ENCODE measurements at regions not wholly inside any gene's neighbourhood (a gene's known extent, or its start where the extent isn't known, plus 50 kb on each side); places are given as distances from the start of the nearest gene placed in this dataset.
"Not testable (repeated sequence)": the region's sequence is repeated elsewhere in the genome, so short reads cannot be mapped to it uniquely, and the experiment has no call there.

DNA sequence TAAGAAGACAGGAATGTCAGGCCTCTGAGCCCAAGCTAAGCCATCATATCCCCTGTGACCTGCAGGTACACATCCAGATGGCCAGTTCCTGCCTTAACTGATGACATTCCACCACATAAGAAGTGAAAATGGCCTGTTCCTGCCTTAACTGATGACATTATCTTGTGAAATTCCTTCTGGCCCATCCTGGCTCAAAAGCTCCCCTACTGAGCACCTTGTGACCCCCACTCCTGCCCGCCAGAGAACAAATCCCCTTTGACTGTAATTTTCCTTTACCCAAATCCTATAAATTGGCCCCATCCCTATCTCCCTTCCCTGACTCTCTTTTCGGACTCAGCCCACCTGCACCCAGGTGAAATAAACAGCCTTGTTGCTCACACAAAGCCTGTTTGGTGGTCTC, 537.2 kb upstream of the CRIM1 start:
- H3K27me3 ChIP-seq (ENCODE audit: control insufficient read depth, insufficient read depth); H3K9me3 ChIP-seq (ENCODE audit: control insufficient read depth, low read length); H3K4me1 ChIP-seq (ENCODE audit: control insufficient read depth, insufficient read depth, low read length); H3K27ac ChIP-seq (ENCODE audit: low read length); intact Hi-C loops (cut with DNase I); H3K4me3 ChIP-seq (ENCODE audit: low read length); ATAC-seq; DNase-seq: not testable (repeated sequence)
- WGBS, result 62% methylated on average over 2 of the region's 2 CpGs

DNA sequence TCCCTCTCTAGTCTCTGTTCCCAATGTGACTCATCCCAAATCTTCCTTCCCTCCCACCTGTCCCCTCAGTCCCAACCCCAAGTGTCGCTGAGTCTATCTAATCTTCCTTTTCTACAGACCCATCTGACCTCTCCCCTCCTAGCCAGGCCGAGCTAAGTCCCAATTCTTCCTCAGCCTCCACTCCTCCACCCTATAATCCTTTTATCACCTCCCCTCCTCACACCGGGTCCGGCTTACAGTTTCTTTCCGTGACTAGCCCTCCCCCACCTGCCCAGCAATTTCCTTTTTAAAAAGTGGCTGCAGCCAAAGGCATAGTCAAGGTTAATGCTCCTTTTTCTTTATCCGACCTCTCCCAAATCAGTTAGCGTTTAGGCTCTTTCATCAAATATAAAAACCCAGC, 541.0 kb upstream of the CRIM1 start:
- intact Hi-C loops (cut with DNase I); H3K27ac ChIP-seq (ENCODE audit: low read length); H3K4me1 ChIP-seq (ENCODE audit: control insufficient read depth, insufficient read depth, low read length); H3K9me3 ChIP-seq (ENCODE audit: control insufficient read depth, low read length); ATAC-seq; H3K27me3 ChIP-seq (ENCODE audit: control insufficient read depth, insufficient read depth); DNase-seq; H3K4me3 ChIP-seq (ENCODE audit: low read length): not testable (repeated sequence)
- WGBS, result 36% methylated on average over 7 of the region's 7 CpGs

DNA sequence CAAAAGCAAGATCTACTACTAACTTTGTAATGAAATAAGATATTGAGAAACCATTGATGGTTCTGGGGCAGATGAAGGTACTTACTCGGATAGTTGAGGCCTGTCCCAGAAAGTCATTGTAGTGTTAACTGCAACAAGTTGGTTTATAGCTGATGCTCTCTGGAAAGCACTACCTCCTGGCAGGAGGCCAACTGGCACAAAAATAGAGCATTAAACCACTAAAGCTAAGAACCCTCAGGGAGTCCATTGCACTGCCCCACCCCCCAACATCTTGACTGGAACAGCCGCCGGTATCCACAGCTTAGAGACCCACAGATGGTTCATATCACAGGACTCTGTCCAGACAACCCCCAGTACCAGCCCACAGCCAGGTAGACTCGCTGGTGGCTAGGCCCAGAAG, 552.5 kb upstream of the CRIM1 start:
- WGBS, result 62% methylated on average over 4 of the region's 4 CpGs
- ATAC-seq (no peak), DNase-seq (no peak)
- Histone ChIP-seq H3K9me3 (ENCODE audit: control insufficient read depth, low read length) (no peaks in the 10 kb centered on the region), H3K4me1 (ENCODE audit: control insufficient read depth, insufficient read depth, low read length) (no peaks in the 10 kb centered on the region), H3K4me3 (ENCODE audit: low read length) (no peak overlapping the region), H3K27ac (ENCODE audit: low read length) (no peak overlapping the region), H3K27me3 (ENCODE audit: control insufficient read depth, insufficient read depth) (no peaks in the 10 kb centered on the region)
- intact Hi-C loops (cut with DNase I), result no loop called here

DNA sequence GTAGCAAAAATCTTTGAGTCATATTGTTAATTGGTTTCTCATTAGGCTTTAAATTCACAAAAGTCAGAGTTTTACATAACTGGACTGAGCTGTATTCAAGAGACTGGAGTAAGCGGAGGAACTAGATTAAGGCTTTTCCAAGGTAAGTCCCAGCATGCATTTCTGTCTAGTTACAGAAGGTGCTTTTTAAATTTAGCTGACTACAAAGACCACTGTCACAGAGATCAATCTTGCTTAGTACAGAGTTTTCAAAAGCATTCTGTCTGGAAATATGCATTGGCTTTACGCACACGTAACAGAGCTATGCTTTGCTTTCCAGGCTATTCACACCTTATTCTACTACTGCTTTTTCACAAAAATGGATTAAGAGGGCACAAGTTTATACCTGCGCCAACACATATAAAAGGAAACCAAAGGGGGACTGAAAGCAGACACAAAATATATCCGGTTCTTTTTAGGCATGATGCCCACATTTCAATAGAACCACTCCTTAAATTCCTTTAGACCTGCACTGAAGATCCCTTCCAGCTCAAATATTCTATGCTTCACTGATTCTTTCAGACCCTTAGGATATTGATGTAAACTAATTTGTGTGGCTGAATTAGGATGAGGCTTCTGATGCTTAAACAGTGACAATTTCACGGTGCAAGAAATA, 560.7 kb upstream of the CRIM1 start:
- Histone ChIP-seq H3K27me3 (ENCODE audit: control insufficient read depth, insufficient read depth) (no peaks in the 10 kb centered on the region), H3K9me3 (ENCODE audit: control insufficient read depth, low read length) (no peaks in the 10 kb centered on the region), H3K27ac (ENCODE audit: low read length) (no peak overlapping the region), H3K4me1 (ENCODE audit: control insufficient read depth, insufficient read depth, low read length) (no peaks in the 10 kb centered on the region), H3K4me3 (ENCODE audit: low read length) (no peak overlapping the region)
- intact Hi-C loops (cut with DNase I), result no loop called here
- no peak for DNase-seq
- ATAC-seq, result no peak
- WGBS, result 82% methylated on average over 6 of the region's 6 CpGs

DNA sequence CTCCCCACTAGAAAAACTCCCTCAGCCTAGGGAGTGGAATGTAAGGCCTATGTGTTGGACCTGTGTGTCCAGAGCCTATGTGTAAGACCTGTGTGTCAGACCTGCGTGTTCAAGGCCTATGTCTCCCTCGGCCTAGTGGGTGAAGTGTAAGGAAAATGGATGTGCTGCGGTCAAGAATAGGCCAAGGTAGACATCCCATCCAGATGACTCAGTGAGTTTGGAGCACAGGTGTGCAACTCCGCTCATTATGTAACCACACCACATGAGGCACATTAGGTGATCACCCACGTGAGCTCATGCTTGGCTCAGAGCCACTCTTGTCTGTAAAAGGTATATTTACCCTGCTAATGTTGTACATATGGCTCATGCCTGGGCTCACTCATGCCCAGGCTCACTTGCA, 565.3 kb upstream of the CRIM1 start:
- intact Hi-C loops (cut with DNase I), result no loop called here
- WGBS, result 82% methylated on average over 5 of the region's 5 CpGs
- Histone ChIP-seq H3K27ac (ENCODE audit: low read length) (no peak overlapping the region), H3K9me3 (ENCODE audit: control insufficient read depth, low read length) (no peaks in the 10 kb centered on the region), H3K27me3 (ENCODE audit: control insufficient read depth, insufficient read depth) (no peaks in the 10 kb centered on the region), H3K4me3 (ENCODE audit: low read length) (no peak overlapping the region), H3K4me1 (ENCODE audit: control insufficient read depth, insufficient read depth, low read length) (no peaks in the 10 kb centered on the region)
- DNase-seq, result no peak
- no peak for ATAC-seq

DNA sequence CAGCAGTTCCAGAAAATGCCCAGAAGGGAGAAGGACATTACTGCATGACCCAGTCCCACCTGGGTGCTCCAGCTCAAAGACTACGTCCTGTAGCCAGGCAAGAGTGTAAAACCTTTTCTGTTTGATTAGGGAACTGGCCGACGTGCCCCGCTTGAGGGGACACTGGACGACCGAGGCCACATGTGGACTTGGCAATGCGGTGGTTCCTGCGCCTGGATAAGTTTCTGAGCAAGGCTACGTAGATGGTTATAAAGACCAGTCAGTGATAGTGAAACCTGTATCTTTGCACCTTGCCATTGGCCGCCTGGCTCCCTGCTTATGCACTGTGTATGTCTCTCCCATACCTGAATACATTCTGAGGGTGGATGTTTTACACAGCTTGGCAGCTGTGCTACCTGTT, 567.0 kb upstream of the CRIM1 start:
- H3K27me3 ChIP-seq (ENCODE audit: control insufficient read depth, insufficient read depth), result no peaks in the 10 kb centered on the region
- WGBS, result 84% methylated on average over 10 of the region's 10 CpGs
- no peaks in the 10 kb centered on the region for H3K9me3 ChIP-seq (ENCODE audit: control insufficient read depth, low read length)
- H3K4me3 ChIP-seq (ENCODE audit: low read length), result no peak overlapping the region
- no peaks in the 10 kb centered on the region for H3K4me1 ChIP-seq (ENCODE audit: control insufficient read depth, insufficient read depth, low read length)
- no peak overlapping the region for H3K27ac ChIP-seq (ENCODE audit: low read length)
- intact Hi-C loops (cut with DNase I), result no loop called here
- DNase-seq (no peak), ATAC-seq (no peak)

DNA sequence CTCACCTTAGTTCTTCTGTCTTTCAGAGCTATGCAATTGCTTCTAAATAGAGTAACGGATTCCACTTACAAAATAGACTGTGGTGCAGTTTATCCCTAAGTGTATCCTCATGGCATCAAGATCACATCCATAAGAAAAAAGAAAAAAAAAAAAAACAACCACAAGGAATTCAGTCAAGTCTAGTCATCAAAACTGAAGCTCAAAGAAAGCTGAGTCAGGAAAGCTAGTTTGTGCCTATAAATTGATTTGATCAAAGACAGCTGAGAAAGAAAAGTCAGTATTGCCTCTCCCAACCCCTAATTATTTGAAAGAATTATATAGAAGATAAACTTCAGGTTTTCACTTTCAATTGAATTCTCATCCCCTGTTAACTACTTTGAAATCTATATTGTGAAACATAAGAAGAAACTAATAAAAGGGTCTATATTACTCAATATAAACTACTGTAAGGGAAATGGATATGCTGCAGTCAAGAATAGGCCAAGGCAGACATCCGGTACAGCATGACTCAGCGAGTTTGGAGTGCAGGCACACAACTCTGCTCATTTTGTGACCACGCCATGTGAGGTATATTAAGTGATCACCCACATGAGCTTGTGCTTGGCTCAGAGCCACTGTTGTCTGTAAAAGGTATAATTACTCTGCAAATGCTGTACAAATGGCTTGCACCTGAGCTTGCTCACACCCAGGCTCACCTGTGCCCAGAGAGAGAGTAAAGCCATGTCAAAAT, 568.1 kb upstream of the CRIM1 start:
- no peak for ATAC-seq
- no peaks in the 10 kb centered on the region for H3K4me1 ChIP-seq (ENCODE audit: control insufficient read depth, insufficient read depth, low read length)
- intact Hi-C loops (cut with DNase I), result no loop called here
- H3K27me3 ChIP-seq (ENCODE audit: control insufficient read depth, insufficient read depth), result no peaks in the 10 kb centered on the region
- no peak overlapping the region for H3K4me3 ChIP-seq (ENCODE audit: low read length)
- no peak for DNase-seq
- H3K9me3 ChIP-seq (ENCODE audit: control insufficient read depth, low read length), result no peaks in the 10 kb centered on the region
- no peak overlapping the region for H3K27ac ChIP-seq (ENCODE audit: low read length)
- WGBS, result 79% methylated on average over 4 of the region's 4 CpGs

DNA sequence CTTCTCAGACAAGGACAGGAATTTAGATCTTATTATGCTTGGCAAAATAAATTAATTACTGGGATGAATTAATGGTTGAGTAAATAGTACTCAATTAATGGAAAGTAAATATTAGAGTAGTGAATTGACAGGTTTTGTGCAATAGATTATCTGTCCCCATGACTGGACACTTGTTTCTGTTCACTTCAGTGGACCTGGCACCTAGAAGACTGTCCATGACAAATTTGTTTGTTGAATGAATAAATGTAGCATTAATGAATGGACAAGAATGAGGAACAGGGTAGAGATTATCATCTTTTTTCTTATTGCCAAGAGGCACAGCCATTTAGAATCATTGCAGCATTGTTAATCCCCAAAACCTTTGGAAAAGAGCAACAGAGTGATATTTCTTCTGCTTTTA, 570.0 kb upstream of the CRIM1 start:
- Histone ChIP-seq H3K9me3 (ENCODE audit: control insufficient read depth, low read length) (no peaks in the 10 kb centered on the region), H3K27me3 (ENCODE audit: control insufficient read depth, insufficient read depth) (no peaks in the 10 kb centered on the region), H3K4me3 (ENCODE audit: low read length) (no peak overlapping the region), H3K27ac (ENCODE audit: low read length) (no peak overlapping the region), H3K4me1 (ENCODE audit: control insufficient read depth, insufficient read depth, low read length) (no peaks in the 10 kb centered on the region)
- intact Hi-C loops (cut with DNase I), result no loop called here
- ATAC-seq, result no peak
- DNase-seq, result no peak

DNA sequence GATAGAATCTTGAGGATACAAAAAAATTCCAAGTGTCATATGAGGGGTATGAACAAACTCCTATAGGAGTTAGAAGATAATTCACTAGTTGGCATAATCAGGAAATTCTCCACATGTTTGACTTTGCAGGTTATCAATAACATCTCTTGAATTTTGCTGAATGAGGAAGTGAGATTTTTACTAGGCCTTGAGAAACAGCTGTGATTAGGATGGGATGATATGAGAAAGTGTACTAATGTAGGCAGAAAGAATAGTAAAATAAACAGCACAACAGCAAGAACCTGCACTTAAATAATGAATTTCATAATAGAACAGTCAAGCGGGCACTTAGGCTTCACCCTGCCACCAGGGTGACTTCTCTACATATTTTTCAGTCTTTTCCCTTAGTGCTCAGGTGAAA, 570.8 kb upstream of the CRIM1 start:
- Histone ChIP-seq H3K4me3 (ENCODE audit: low read length) (no peak overlapping the region), H3K9me3 (ENCODE audit: control insufficient read depth, low read length) (no peaks in the 10 kb centered on the region), H3K4me1 (ENCODE audit: control insufficient read depth, insufficient read depth, low read length) (no peaks in the 10 kb centered on the region), H3K27me3 (ENCODE audit: control insufficient read depth, insufficient read depth) (no peaks in the 10 kb centered on the region), H3K27ac (ENCODE audit: low read length) (no peak overlapping the region)
- intact Hi-C loops (cut with DNase I), result no loop called here
- 86% methylated on average over 1 of the region's 1 CpG for WGBS
- no peak for DNase-seq
- ATAC-seq, result no peak

DNA sequence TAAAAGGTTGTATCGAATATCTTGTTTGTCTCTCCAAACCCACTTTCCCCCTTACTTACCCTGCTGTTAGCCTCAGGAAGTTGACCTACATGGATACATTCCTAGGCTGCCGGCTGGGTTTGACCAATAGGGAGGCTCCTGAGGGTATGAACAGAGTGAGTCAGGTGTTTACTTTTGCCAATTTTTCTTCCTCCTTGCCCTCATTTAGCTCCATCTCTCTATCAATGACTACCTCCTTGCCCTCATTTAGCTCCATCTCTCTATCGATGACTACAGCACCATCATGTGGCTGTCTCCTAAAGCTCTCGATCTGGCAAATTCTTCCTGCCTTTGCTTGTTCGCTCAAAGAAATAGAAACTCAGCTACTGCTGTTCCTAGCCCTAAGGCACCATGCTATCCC, 571.9 kb upstream of the CRIM1 start:
- Histone ChIP-seq H3K27me3 (ENCODE audit: control insufficient read depth, insufficient read depth) (no peaks in the 10 kb centered on the region), H3K4me3 (ENCODE audit: low read length) (no peak overlapping the region), H3K4me1 (ENCODE audit: control insufficient read depth, insufficient read depth, low read length) (no peaks in the 10 kb centered on the region), H3K27ac (ENCODE audit: low read length) (no peak overlapping the region), H3K9me3 (ENCODE audit: control insufficient read depth, low read length) (no peaks in the 10 kb centered on the region)
- DNase-seq (no peak), ATAC-seq (no peak)
- WGBS, result 88% methylated on average over 5 of the region's 5 CpGs
- intact Hi-C loops (cut with DNase I), result no loop called here

DNA sequence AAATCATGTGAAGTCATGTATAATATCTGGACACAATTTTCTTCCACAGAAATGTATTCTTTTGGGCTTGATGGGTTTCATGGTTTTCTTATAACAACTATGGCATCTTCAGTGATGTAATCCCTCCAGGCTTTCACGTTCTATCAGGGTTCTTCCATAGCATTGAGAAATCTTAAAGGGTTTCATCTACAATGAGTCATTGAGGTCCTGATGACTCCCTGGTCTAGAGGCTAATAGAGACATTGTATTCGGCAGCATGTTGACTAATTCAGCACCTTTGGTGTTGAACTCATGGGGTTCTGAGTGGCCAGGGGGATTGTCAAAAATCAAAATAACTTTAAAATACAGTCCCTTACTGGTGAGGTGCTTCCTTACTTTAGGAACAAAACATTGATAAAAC, 614.0 kb upstream of the CRIM1 start:
- intact Hi-C loops (cut with DNase I), result no loop called here
- no peaks in the 10 kb centered on the region for H3K9me3 ChIP-seq (ENCODE audit: control insufficient read depth, low read length)
- ATAC-seq (no peak), DNase-seq (no peak)
- no peak overlapping the region for H3K27ac ChIP-seq (ENCODE audit: low read length)
- H3K4me3 ChIP-seq (ENCODE audit: low read length), result no peak overlapping the region
- no peaks in the 10 kb centered on the region for H3K4me1 ChIP-seq (ENCODE audit: control insufficient read depth, insufficient read depth, low read length)
- H3K27me3 ChIP-seq (ENCODE audit: control insufficient read depth, insufficient read depth), result no peaks in the 10 kb centered on the region
- WGBS, result 72% methylated on average over 2 of the region's 2 CpGs

DNA sequence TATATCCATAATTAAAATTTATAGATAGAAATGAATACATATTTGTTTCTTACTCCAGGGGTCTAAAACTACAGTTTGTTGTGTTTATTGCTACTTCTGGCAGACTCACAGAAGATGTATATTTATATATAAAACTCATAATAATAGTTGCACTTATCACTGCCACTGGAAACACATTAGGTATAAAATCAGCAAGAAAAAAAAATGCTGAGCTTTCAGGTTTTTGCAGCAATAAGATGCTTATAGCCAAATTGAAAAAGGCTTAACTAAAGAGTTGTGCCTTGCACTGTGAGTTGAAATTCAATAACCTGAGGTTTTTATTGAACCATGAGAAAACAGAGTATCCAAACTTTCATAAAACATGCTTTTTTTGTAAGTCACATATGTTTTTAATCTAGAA, 623.9 kb upstream of the CRIM1 start:
- H3K4me1 ChIP-seq (ENCODE audit: control insufficient read depth, insufficient read depth, low read length), result no peaks in the 10 kb centered on the region
- H3K9me3 ChIP-seq (ENCODE audit: control insufficient read depth, low read length), result no peaks in the 10 kb centered on the region
- no peak overlapping the region for H3K27ac ChIP-seq (ENCODE audit: low read length)
- ATAC-seq, result no peak
- no peaks in the 10 kb centered on the region for H3K27me3 ChIP-seq (ENCODE audit: control insufficient read depth, insufficient read depth)
- intact Hi-C loops (cut with DNase I), result no loop called here
- no peak overlapping the region for H3K4me3 ChIP-seq (ENCODE audit: low read length)
- no peak for DNase-seq

All from right cardiac atrium (tissue), 5 donors.